ENCODE measurements at regions not wholly inside any gene's neighbourhood (a gene's known extent, or its start where the extent isn't known, plus 50 kb on each side); places are given as distances from the start of the nearest gene placed in this dataset.

GRCh38 chr7:16268821-16269768, 152.2 kb downstream of the CRPPA start:
- Histone ChIP-seq H3K27me3 (ENCODE audit: control insufficient read depth, insufficient read depth, low read length) (no peaks in the 10 kb centered on the region), H3K27ac (ENCODE audit: low read length) (no peak overlapping the region), H3K9me3 (ENCODE audit: control insufficient read depth, insufficient read depth, low read depth, low read length) (no peaks in the 10 kb centered on the region), H3K4me3 (ENCODE audit: low read depth in 2 of 2, low read length in 2 of 2) (no peak overlapping the region), H3K36me3 (ENCODE audit: control insufficient read depth, insufficient read depth, low read length) (no peaks in the 10 kb centered on the region), H3K4me1 (ENCODE audit: control insufficient read depth, insufficient read depth, low read length) (no peaks in the 10 kb centered on the region)
- in situ Hi-C loops (cut with HindIII; ENCODE audit: low pct_unique_long_range_greater_than_20kb, low sequenced_read_pairs) (no loop called here), intact Hi-C loops (cut with micrococcal nuclease; ENCODE audit: unreplicated experiment) (no loop called here)
- ATAC-seq (no peak), DNase-seq (ENCODE audit: low read depth, low spot score) (no peak)
- ChIA-PET POLR2A (no interaction called here), CTCF (no interaction called here)
- no peak for TF ChIP-seq CTCF (IDR thresholded peaks at IDR 0.05)
- no peak for TF ChIP-seq SIN3A (IDR thresholded peaks at IDR 0.05; ENCODE audit: borderline replicate concordance, insufficient read depth, low read depth, low read length)
- TF ChIP-seq REST (IDR thresholded peaks at IDR 0.05; ENCODE audit: insufficient read depth in 1 of 2, low read depth in 2 of 2, low read length in 1 of 2): no peak
- no peak for TF ChIP-seq POLR2AphosphoS5 (IDR thresholded peaks at IDR 0.05; ENCODE audit: low read depth, low read length)
- no peak for TF ChIP-seq TCF7L2 (IDR thresholded peaks at IDR 0.05; ENCODE audit: low read depth, low read length)
- no TSS peak for BruUV-seq (replicated peaks)

- no peaks in the 10 kb centered on the region for H3K4me1 ChIP-seq (ENCODE audit: control insufficient read depth, insufficient read depth, low read length)
- DNase-seq (ENCODE audit: low read depth, low spot score): no peak
- no peaks in the 10 kb centered on the region for H3K36me3 ChIP-seq (ENCODE audit: control insufficient read depth, insufficient read depth, low read length)
- ChIA-PET CTCF (no interaction called here), POLR2A (no interaction called here)
- ATAC-seq: no peak
- no peak for TF ChIP-seq TCF7L2 (IDR thresholded peaks at IDR 0.05; ENCODE audit: low read depth, low read length)
- TF ChIP-seq SIN3A (IDR thresholded peaks at IDR 0.05; ENCODE audit: borderline replicate concordance, insufficient read depth, low read depth, low read length): no peak
- no peak for TF ChIP-seq POLR2AphosphoS5 (IDR thresholded peaks at IDR 0.05; ENCODE audit: low read depth, low read length)
- no peak for TF ChIP-seq REST (IDR thresholded peaks at IDR 0.05; ENCODE audit: insufficient read depth in 1 of 2, low read depth in 2 of 2, low read length in 1 of 2)
- TF ChIP-seq CTCF (IDR thresholded peaks at IDR 0.05): no peak
- no peak overlapping the region for H3K27ac ChIP-seq (ENCODE audit: low read length)
- no peak overlapping the region for H3K4me3 ChIP-seq (ENCODE audit: low read depth in 2 of 2, low read length in 2 of 2)
- no peaks in the 10 kb centered on the region for H3K27me3 ChIP-seq (ENCODE audit: control insufficient read depth, insufficient read depth, low read length)
- no TSS peak for BruUV-seq (replicated peaks)
- in situ Hi-C loops (cut with HindIII; ENCODE audit: low pct_unique_long_range_greater_than_20kb, low sequenced_read_pairs): no loop called here
- intact Hi-C loops (cut with micrococcal nuclease; ENCODE audit: unreplicated experiment): no loop called here
- no peaks in the 10 kb centered on the region for H3K9me3 ChIP-seq (ENCODE audit: control insufficient read depth, insufficient read depth, low read depth, low read length)
These were observed 153.2 kb downstream of the CRPPA start for GRCh38 chr7:16267953-16268820.

All from Panc1 (cell line).